M059J (cell line): ENCODE measurements at regions not wholly inside any gene's neighbourhood (a gene's known extent, or its start where the extent isn't known, plus 50 kb on each side); places are given as distances from the start of the nearest gene placed in this dataset.

Experiments
- DNase-seq: peaks from one replicate; pipeline ENCODE4 v3.0.0-alpha.2; 2012; ENCODE audit warnings: low read depth

DNA sequence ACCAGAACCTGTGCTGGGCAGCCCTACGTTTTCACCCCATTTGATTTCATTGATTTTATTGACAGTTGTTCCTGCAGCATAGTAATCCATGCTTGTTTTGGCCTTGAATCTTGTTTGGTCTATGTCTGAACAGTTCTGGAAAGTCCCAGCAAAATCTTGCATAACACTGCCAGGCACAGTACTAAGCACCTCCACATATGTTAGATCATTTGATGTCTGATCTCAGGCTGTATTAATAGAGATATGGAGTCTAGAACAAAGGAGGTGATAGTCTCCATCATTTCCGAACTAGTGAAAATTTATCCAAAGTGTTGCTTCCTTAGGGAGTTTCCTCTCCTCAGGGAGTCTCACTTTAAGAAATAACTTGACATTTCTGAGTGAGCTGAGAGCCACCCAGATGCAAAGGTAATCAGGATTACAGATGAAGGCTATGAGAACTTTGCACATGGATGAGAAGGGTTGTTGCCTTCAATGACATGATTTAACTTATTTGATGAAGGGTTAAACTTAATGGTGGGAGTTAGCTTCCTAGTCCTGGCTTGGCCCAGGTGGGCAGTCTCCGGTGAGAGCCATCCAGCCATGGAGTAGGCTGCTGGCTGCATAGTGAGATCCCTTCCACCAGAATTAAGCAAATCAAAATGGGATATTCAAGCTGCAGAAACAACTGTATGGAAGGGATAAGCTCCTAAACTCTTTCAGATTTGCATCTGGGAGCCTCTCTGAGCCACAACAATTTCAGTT lies 173.8 kb upstream of the MVB12B start:
- DNase-seq, result no peak

DNA sequence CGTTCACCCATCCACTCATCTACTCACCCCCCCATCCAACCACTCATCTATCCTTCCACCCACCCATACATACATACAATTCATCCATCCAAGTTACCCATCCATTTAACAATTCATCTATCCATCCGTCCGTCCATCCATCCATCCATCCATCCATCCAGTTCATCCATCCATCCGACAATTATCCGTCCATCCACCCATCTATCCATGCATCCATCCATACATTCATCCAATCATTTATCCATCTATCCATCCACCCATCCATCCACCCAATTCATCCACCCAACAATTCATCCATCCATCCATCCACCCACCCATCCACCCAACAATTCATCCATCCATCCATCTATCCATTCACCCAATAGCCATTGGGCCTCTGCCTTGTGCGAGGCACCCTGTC lies 173.2 kb upstream of the MVB12B start:
- no peak for DNase-seq

GRCh38 chr9:126154182-126154827 lies 172.3 kb upstream of the MVB12B start:
- no peak for DNase-seq

DNA sequence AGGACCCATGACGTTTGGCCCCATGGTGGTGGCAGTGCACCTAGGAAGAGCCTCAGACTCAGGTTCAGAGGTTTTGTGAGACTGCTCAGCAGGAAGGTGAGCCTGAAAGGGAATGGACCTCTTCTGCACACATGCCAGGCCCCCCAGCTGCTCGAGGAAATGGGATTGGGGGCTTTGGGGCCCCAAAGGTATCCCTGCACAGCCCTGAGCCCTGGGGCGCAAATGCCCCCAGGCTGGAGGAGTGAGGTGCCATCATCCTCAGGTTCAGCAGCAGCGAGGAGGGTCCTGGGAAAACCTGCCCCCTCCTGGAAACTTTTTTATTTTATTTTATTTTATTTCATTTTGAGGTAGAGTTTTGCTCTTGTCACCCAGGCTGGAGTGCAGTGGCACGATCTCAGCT lies 171.8 kb upstream of the MVB12B start:
- DNase-seq, result no peak

GRCh38 chr9:126155756-126156664 lies 170.6 kb upstream of the MVB12B start:
- DNase-seq, result no peak

GRCh38 chr9:126156898-126157297 lies 169.7 kb upstream of the MVB12B start:
- DNase-seq, result no peak

- DNase-seq, result no peak
Measured at GRCh38 chr9:126157423-126157822, 169.2 kb upstream of the MVB12B start.

DNA sequence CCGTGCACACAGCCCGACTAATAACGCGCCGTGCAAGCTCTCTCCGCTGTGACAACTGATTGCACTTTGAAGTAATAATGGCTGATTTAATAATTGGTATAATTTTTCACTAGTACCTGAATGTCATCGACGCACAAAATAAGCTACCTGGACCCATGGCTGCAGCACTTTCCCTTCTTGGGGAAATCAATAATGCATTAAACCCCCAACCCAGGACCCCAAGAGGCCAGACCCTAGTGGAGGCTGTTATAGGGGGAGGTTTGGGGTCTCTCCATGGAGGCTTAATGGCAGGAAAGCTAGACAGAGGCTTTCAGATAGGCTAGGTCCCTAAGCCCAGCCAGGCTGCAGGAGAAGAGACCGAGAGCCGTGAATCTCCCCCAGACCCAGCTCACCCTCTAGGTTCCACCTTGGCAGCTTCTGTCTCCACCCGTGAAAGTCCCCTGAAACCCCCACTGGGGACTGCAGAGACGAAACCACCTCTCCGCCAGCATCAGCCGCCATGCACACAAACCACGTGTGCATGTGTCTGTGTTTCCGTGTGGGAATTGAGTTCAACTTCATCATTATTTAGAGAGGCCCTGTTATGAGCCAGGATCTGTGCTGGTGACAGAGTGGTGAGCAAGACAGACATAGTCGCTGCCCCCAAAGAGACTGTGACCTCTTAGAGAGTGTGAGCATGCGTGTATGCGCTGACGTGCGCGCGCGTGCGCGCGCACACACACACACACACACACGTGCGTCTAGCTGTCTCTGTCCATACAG lies 168.6 kb upstream of the MVB12B start:
- DNase-seq, result no peak

GRCh38 chr9:126158588-126159429 lies 167.8 kb upstream of the MVB12B start:
- no peak for DNase-seq

- no peak for DNase-seq
Measured at GRCh38 chr9:126159430-126160060, 167.1 kb upstream of the MVB12B start.

DNA sequence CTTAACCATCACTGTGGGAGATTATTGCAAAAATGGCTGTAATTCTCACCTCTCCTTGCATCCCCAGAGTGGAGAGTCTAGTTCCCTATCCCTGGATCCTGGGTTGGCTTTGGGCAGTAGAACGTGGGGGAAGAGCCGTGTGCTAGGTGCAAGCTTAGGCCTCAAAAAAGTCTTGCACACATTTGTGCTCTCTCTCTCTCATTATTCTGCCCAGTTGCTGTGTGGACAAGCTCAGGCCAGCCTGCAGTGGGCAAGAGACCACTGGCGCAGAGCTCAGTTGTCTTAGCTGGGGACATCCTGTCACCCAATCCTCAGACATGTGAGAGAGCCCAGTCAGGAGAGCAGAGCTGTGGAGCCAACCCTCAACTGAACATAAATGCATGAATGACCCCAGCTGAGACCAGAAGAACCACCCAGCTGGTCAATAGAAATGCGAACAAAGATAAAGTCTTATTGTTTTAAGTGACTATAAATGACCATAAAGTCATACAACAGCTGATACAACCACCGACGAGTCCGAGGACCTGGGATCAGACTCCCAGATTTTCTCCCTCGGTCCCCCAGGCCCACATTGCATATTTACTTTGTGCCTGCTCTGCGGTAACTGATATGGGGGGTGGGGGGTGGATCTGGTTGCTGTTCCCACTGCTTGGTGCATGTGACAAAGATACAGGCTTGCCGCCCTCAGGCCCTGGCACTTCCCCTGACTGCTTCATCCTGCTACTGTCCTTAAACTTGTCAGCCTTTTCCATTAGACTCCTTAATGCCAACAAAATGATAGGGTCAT lies 166.4 kb upstream of the MVB12B start:
- no peak for DNase-seq

- DNase-seq, result no peak
Measured at GRCh38 chr9:126160854-126161329, 165.7 kb upstream of the MVB12B start.

GRCh38 chr9:126162611-126163381 lies 163.8 kb upstream of the MVB12B start:
- DNase-seq, result no peak

- DNase-seq, result no peak
Measured at GRCh38 chr9:126164796-126165525, 161.7 kb upstream of the MVB12B start.

GRCh38 chr9:126165755-126166154 lies 160.9 kb upstream of the MVB12B start:
- DNase-seq, result no peak

GRCh38 chr9:126166291-126166690 lies 160.3 kb upstream of the MVB12B start:
- no peak for DNase-seq

DNA sequence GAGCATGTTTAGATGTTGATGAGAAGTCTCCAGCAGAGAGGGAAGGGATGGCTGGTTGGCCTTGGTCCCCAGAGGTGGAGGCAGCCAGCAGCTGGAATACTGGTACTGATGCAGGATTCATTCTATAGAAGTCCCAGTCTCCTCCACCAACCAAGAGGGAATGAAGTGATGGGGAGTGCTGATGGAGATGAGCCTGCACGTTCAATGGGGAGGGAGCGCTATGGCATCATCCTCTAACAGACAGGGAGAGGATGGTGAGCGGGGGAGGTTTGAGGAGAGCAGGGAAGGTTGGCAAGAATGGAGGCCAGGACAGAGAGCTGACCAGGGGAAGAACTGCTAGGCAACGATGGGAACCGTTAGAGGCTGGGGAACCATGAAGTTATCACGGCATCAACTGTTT lies 159.8 kb upstream of the MVB12B start:
- DNase-seq, result no peak

- DNase-seq, result peak; percentile 6
Measured at GRCh38 chr9:126169736-126170135, 156.9 kb upstream of the MVB12B start.
